HCT116 (cell line): ENCODE measurements at regions not wholly inside any gene's neighbourhood (a gene's known extent, or its start where the extent isn't known, plus 50 kb on each side); places are given as distances from the start of the nearest gene placed in this dataset.

Experiments used
- ATAC-seq: fragments of 200-7000 bp; cut with Tn5 transposase; 2 replicates; pipeline ENCODE4 v1.9.1; 2020; ENCODE audit warnings: mild to moderate bottlenecking, moderate library complexity
- BruUV-seq: library from RNA; stranded (reverse); fragments of 400-500 nt; replicated peaks from 2 replicates; lab custom pipeline; 2021; lab: Mats Ljungman, UMichigan
- CTCF ChIA-PET: fragments of 300-600 bp; sonication (Branson Sonifier 250); formaldehyde crosslinking; loops from one replicate; lab custom pipeline; 2021; ENCODE audit warnings: antibody characterized with exemption; lab: Charles Lee
- POLR2A ChIA-PET: fragments of 300-600, 350-600 bp; sonication (Branson Sonifier 250); formaldehyde crosslinking; loops from one replicate; lab custom pipeline; 2021; ENCODE audit warnings: antibody characterized with exemption; lab: Charles Lee
- RAD21 ChIA-PET, 2 experiments: fragments of 300-600 bp; sonication (Branson Sonifier 250); formaldehyde crosslinking; loops; one replicate each; lab custom pipeline; 2023; ENCODE audit warnings: low total read pairs in 2 of 2; ENCODE audit not compliant: uncharacterized antibody in 2 of 2, unreplicated experiment in 2 of 2, low non-redundant PET in 1 of 2; lab: Charles Lee
- DNase-seq: peaks from one replicate; pipeline ENCODE4 v3.0.0-alpha.2; 2010; ENCODE audit warnings: low read depth, low spot score
- H2AFZ ChIP-seq: fragments of 200-600 bp; shearing (Covaris generic), sonication (generic); 2 replicates; pipeline ENCODE4 v1.6.1; 2017; ENCODE audit warnings: low read depth, mixed run types, mixed read lengths, antibody characterized with exemption, low read length; ENCODE audit not compliant: poor library complexity, severe bottlenecking
- H3K27ac ChIP-seq: 2 replicates; pipeline ENCODE4 v1.5.1; 2012; ENCODE audit warnings: low read depth, low read length
- H3K27me3 ChIP-seq: fragments of 200-600 bp; sonication (generic); 2 replicates; pipeline ENCODE4 v1.6.1; 2016; ENCODE audit warnings: mixed run types, low read length, mixed read lengths; ENCODE audit not compliant: insufficient read depth
- H3K36me3 ChIP-seq, 2 experiments: fragments of 200-500 bp in 1 of 2; fragments of 200-600 bp in 1 of 2; sonication (Bioruptor generic) in 1 of 2; sonication (generic) in 1 of 2; 2 replicates each; pipeline versions ENCODE4 v1.5.1 to v1.6.1; 2014 to 2016; ENCODE audit warnings: low read length in 2 of 2, inconsistent platforms in 1 of 2, mixed read lengths in 1 of 2, mixed run types in 1 of 2; ENCODE audit not compliant: insufficient read depth in 2 of 2, control insufficient read depth in 1 of 2
- H3K4me1 ChIP-seq, 2 experiments: fragments of 200-600 bp in 1 of 2; sonication (generic) in 1 of 2; 2 replicates each; pipeline versions ENCODE4 v1.5.1 to v1.6.1; 2012 to 2017; ENCODE audit warnings: low read length in 2 of 2, inconsistent platforms in 1 of 2, mild to moderate bottlenecking in 1 of 2, mixed read lengths in 1 of 2, mixed run types in 1 of 2, moderate library complexity in 1 of 2; ENCODE audit not compliant: insufficient read depth in 2 of 2, control insufficient read depth in 1 of 2
- H3K4me2 ChIP-seq: fragments of 200-600 bp; sonication (generic); 2 replicates; pipeline ENCODE4 v1.6.1; 2017; ENCODE audit warnings: mixed run types, low read length, mixed read lengths
- H3K4me3 ChIP-seq, 2 experiments: fragments of 200-600 bp in 1 of 2; sonication (generic) in 1 of 2; replicated peaks in 1 of 2; 2 replicates each; pipeline ENCODE4 v1.5.1; 2011 to 2016; ENCODE audit warnings: low read length in 2 of 2, control low read depth in 1 of 2, low read depth in 1 of 2, mild to moderate bottlenecking in 1 of 2, mixed read lengths in 1 of 2, mixed run types in 1 of 2
- H3K79me2 ChIP-seq: fragments of 200-600 bp; sonication (generic); 2 replicates; pipeline ENCODE4 v1.6.1; 2017; ENCODE audit warnings: mild to moderate bottlenecking, mixed run types, low read length, moderate library complexity, mixed read lengths; ENCODE audit not compliant: insufficient read depth
- H3K9ac ChIP-seq: fragments of 200-600 bp; sonication (generic); 2 replicates; pipeline ENCODE4 v1.6.1; 2016; ENCODE audit warnings: low read length, mixed read lengths
- H3K9me2 ChIP-seq: fragments of 200-600 bp; sonication (generic), shearing (Covaris generic); 2 replicates; pipeline ENCODE4 v1.6.1; 2017; ENCODE audit warnings: mixed run types, mild to moderate bottlenecking, moderate library complexity; ENCODE audit not compliant: insufficient read depth
- H3K9me3 ChIP-seq, 2 experiments: fragments of 200-500 bp in 1 of 2; fragments of 200-600 bp in 1 of 2; sonication (Bioruptor generic) in 1 of 2; sonication (generic) in 1 of 2; 2 replicates each; pipeline ENCODE4 v1.6.1; 2014 to 2017; ENCODE audit warnings: low read length in 2 of 2, mixed read lengths in 2 of 2, inconsistent platforms in 1 of 2, low read depth in 1 of 2, mild to moderate bottlenecking in 1 of 2, mixed run types in 1 of 2, moderate library complexity in 1 of 2; ENCODE audit not compliant: control insufficient read depth in 1 of 2, insufficient read depth in 1 of 2
- H4K20me1 ChIP-seq: fragments of 200-600 bp; sonication (generic), shearing (Covaris generic); 2 replicates; pipeline ENCODE4 v1.6.1; 2017; ENCODE audit warnings: mixed run types, mild to moderate bottlenecking, moderate library complexity; ENCODE audit not compliant: insufficient read depth
- CBX3 ChIP-seq: IDR thresholded peaks from 2 replicates; pipeline ENCODE4 v1.6.1; 2012; ENCODE audit warnings: low read depth
- EGR1 ChIP-seq: IDR thresholded peaks from 2 replicates; pipeline ENCODE4 v1.6.1; 2012; ENCODE audit warnings: low read depth
- EZH2 ChIP-seq: fragments of 200-600 bp; sonication (generic); IDR thresholded peaks from 2 replicates; pipeline ENCODE4 v1.6.1; 2017; ENCODE audit warnings: antibody characterized with exemption, mixed run types
- EZH2phosphoT487 ChIP-seq: fragments of 200-600 bp; IDR thresholded peaks from 2 replicates; pipeline ENCODE4 v1.6.1; 2018; ENCODE audit warnings: antibody characterized with exemption, borderline replicate concordance
- JUND ChIP-seq: IDR thresholded peaks from 2 replicates; pipeline ENCODE4 v1.6.1; 2012
- POLR2AphosphoS5 ChIP-seq: IDR thresholded peaks from 2 replicates; pipeline ENCODE4 v1.6.1; 2011; ENCODE audit warnings: mild to moderate bottlenecking, low read depth, low read length, moderate library complexity
- RAD21 ChIP-seq: IDR thresholded peaks from 2 replicates; pipeline ENCODE4 v1.6.1; 2012; ENCODE audit warnings: low read depth, mild to moderate bottlenecking
- SIN3A ChIP-seq: IDR thresholded peaks from 2 replicates; pipeline ENCODE4 v1.6.1; 2012; ENCODE audit warnings: low read depth
- SP1 ChIP-seq: IDR thresholded peaks from 2 replicates; pipeline ENCODE4 v1.6.1; 2012; ENCODE audit warnings: low read depth
- SRF ChIP-seq: IDR thresholded peaks from 2 replicates; pipeline ENCODE4 v1.6.1; 2012; ENCODE audit warnings: low read depth
- TCF7L2 ChIP-seq: IDR thresholded peaks from 2 replicates; pipeline ENCODE4 v1.7.0; 2011; ENCODE audit warnings: borderline replicate concordance, inconsistent platforms; ENCODE audit not compliant: insufficient read depth, insufficient read length; ENCODE audit errors: extremely low read depth
- ZFX ChIP-seq: fragments of 450-650 bp; IDR thresholded peaks from 2 replicates; pipeline ENCODE4 v1.6.1; 2017
- ZNF274 ChIP-seq: fragments of 200-500 bp; sonication (Bioruptor generic); IDR thresholded peaks from 2 replicates; pipeline ENCODE4 v1.6.1; 2014; ENCODE audit warnings: mild to moderate bottlenecking, low read depth, low read length, inconsistent platforms
- intact Hi-C: fragments of 100-400 bp; cut with micrococcal nuclease; formaldehyde crosslinking; loops from 2 replicates; pipeline ENCODE4 v1.10.0; 2022
- TF ChIP-seq, protein P1 (sequence below): IDR thresholded peaks from 2 replicates; pipeline ENCODE4 v1.6.1; 2012
- TF ChIP-seq, protein P2 (sequence below): IDR thresholded peaks from 2 replicates; pipeline ENCODE4 v1.6.1; 2012

- intact Hi-C loops: no loop called here
- ChIA-PET RAD21 (no interaction called here), CTCF (no interaction called here), POLR2A (no interaction called here)
- Histone ChIP-seq H3K9ac (no peak overlapping the region), H3K27ac (no peak overlapping the region), H3K9me3 (no peaks in the 10 kb centered on the region), H4K20me1 (no peaks in the 10 kb centered on the region), H3K27me3 (no peaks in the 10 kb centered on the region), H3K9me2 (no peaks in the 10 kb centered on the region), H3K4me1 (no peaks in the 10 kb centered on the region), H3K79me2 (no peaks in the 10 kb centered on the region), H3K4me2 (no peak overlapping the region), H2AFZ (no peak overlapping the region), H3K4me3 (no peak overlapping the region), H3K36me3 (no peaks in the 10 kb centered on the region)
- TF ChIP-seq, protein P1, sequence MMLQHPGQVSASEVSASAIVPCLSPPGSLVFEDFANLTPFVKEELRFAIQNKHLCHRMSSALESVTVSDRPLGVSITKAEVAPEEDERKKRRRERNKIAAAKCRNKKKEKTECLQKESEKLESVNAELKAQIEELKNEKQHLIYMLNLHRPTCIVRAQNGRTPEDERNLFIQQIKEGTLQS: no peak
- TF ChIP-seq JUND (no peak), SIN3A (no peak)
- ATAC-seq (no peak), DNase-seq (no peak)
- BruUV-seq: no TSS peak
These were observed 101.2 kb downstream of the BTG1 start for GRCh38 chr12:92044435-92044834.

DNA sequence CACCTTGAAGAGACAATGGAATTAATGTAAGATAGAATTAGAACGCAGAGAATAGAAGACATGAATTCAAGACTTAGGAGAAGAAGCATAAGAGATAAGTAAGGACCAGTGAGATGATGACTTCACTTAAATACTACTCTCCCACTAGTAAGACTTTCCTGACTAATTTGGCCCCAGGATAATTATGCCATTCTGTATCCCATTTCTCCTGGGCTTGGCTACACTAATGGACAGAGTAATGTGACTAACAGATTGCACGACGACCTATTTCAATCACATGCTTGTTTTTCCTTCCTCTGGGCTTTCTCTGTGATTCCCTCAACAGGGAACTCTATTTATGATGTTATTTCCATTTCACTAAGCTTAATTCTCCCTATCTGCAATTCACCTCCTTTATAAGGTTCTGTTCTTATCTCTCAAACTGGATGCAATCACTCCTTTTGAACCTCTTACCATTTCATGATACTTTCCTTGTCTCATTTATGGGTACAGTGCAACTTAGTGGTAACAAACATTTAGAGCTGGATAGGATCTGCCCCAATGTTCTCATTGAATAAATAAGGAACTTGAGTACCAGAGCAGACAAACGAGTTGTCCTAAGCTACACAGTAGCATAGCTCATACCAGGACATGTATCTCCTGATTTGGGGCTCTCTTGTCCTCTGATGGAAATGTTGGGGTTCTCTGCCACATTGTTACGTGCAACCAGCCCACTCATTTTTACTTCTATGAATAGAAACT, 102.7 kb downstream of the BTG1 start:
- POLR2A ChIA-PET: interaction anchor here (1.1 kb wide), 1 partner anchor 103 kb away, joined by 3 read pairs; the partner anchor contains the start of gene BTG1
- no TSS peak for BruUV-seq

More for the DNA sequence above, 102.7 kb downstream of the BTG1 start:
- H3K4me2 ChIP-seq: no peak overlapping the region
- CTCF ChIA-PET: no interaction called here
- no peak overlapping the region for H3K4me3 ChIP-seq
- H3K4me1 ChIP-seq: no peaks in the 10 kb centered on the region
- DNase-seq (no peak), ATAC-seq (no peak)
- no peaks in the 10 kb centered on the region for H3K9me2 ChIP-seq
- RAD21 ChIA-PET: no interaction called here
- no peaks in the 10 kb centered on the region for H4K20me1 ChIP-seq
- H3K79me2 ChIP-seq: no peaks in the 10 kb centered on the region
- H3K9ac ChIP-seq: no peak overlapping the region
- no peaks in the 10 kb centered on the region for H3K27me3 ChIP-seq
- no peak overlapping the region for H3K27ac ChIP-seq
- intact Hi-C loops: no loop called here
- no peak for TF ChIP-seq EGR1
- no peak for TF ChIP-seq ZFX
- no peak for TF ChIP-seq RAD21
- no peak for TF ChIP-seq ZNF274
- TF ChIP-seq SIN3A: no peak
- no peak for TF ChIP-seq TCF7L2
- TF ChIP-seq, protein P1: no peak
- no peak for TF ChIP-seq EZH2phosphoT487
- TF ChIP-seq, protein P2, sequence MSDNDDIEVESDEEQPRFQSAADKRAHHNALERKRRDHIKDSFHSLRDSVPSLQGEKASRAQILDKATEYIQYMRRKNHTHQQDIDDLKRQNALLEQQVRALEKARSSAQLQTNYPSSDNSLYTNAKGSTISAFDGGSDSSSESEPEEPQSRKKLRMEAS: no peak
- no peak for TF ChIP-seq POLR2AphosphoS5
- no peak for TF ChIP-seq SP1
- TF ChIP-seq SRF: no peak
- no peak for TF ChIP-seq EZH2
- no peak for TF ChIP-seq CBX3
- no peak overlapping the region for H2AFZ ChIP-seq
- no peaks in the 10 kb centered on the region for H3K36me3 ChIP-seq
- no peaks in the 10 kb centered on the region for H3K9me3 ChIP-seq
